ENCODE measurements at regions not wholly inside any gene's neighbourhood (a gene's known extent, or its start where the extent isn't known, plus 50 kb on each side); places are given as distances from the start of the nearest gene placed in this dataset.
"Not testable (repeated sequence)": the region's sequence is repeated elsewhere in the genome, so short reads cannot be mapped to it uniquely, and the experiment has no call there.

DNA sequence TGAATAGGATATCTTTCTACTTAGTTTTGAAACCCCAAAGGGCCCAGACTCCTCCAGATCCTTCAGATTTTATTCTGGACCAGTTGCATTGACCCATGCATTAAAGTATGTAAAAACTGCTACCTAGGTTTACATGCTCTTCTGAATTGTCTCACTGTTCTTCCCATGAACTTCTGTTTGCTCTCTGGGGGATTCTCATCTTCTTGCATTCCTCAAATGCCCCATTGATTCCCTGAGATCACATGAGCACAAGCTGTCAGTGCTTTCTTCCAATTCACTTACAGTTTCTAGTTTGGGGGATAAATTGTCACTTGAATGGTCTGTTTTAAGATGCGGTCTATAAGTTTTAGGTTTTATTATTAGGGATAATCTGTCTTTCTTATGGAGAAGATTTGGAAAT is 188.9 kb upstream of the KIF2B start:
- DNase-seq (ENCODE audit: low spot score): peak; percentile 78

DNA sequence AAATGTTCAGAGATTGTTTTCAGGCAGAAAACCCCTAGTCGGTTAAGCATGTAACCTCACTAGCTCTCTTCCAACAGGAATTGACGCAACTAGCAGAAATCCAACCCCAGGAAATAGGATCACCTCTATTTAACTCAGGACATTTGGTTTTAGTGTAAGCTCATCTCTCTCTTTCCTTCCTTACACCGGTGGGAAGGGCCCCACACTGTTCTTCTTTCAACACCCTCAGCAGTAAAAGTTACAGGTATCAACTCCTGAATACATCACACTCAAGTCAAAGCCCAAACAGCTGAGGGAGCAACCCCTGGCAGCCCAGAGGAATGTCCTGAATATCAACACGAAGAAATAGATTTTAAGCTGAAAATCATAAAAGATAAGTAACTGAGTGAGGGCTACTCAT is 191.2 kb upstream of the KIF2B start:
- no peak for DNase-seq (ENCODE audit: low spot score)

DNA sequence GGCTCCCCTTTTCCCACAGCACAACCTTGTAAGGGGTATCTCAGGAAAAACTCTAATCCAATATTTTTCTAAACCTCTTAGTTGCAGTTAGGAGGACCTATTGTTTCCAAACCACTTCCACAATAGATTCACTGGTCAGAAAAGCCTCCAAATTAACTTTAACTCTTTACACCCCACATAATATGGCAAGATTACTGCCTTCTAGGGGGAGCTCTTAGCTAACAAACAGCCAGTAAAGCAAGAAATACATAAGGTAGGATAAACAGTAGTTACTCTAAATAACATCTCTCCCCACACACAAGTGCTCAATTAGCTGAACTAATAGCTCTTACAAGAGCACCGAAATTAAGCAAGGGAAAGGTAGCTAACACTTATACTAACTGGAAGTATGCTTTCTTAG is 192.1 kb upstream of the KIF2B start:
- DNase-seq (ENCODE audit: low spot score): no peak

DNA sequence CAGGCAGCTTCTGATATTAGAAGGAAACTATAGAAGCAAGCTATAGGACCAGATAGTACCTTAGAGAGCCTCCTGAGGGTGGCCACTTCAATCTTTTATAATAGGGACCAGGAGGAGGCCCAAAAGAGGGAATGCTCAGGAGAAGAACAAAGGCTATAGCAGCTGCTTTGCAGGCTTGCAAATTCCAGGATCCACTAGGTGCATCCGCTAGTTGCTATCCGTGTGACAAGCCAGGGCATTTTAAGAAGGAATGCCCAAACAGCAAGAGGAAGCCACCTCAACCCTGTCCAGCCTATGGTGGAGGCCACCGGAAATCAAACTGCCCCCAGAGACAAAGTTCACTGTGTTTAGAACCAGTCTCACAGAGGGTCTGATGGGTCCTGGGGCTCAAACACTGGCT is 192.6 kb upstream of the KIF2B start:
- no peak for DNase-seq (ENCODE audit: low spot score)

DNA sequence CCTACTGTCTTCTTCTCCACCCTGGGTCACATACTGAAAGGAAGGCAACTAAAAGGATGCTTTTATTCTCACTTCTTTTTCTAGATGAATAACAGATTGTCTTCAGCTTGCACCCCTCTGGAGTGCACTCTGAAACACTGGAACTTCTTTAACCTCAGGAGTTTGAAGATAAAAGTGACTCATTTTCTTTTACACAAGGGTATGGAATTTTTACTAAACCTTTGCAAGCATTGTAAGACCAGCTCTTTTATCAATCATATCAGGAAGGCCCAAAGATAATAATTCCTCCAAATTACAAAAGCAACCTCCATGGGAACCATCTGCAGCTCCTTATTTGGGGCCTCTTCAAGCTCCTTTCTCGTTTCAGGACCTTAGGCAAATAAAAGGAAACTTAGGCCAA is 193.5 kb upstream of the KIF2B start:
- peak; percentile 6 for DNase-seq (ENCODE audit: low spot score)

DNA sequence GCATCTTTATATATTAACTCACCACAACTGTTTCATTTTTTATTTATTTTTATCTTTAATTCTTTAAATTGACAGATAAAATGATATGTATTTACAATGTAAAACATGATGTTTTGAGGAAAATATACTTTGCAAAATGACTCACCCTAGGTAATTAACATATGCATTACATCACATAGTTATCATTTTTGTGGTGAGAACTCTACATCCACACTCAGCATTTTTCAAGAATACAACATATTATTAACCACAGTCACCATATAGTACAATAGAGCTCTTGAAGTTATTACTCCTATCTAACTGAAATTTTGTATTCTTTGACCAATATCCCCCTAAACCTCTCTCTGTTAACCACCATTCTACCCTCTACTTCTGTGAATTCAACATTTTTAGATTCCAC is 194.7 kb upstream of the KIF2B start:
- peak; percentile 12 for DNase-seq (ENCODE audit: low spot score)

DNA sequence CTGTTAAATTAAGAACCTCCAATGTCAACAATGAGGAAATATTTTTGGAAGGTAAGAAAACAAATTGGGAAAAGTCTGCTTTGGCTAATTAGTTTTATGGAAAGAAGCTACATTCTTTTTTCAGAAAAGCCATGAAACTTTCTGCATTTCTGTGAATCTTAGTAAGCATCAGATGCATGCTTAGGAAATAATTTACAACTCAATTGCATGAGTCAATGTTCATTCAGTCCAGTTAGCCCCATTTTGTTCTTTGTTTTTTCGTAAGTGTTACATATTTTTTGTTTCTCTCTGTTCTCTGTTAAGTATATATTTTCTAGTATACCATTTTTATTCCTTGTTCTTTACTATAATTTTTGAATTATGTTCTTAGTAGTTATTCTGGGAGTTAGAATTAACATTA is 195.2 kb upstream of the KIF2B start:
- peak; percentile 11 for DNase-seq (ENCODE audit: low spot score)

DNA sequence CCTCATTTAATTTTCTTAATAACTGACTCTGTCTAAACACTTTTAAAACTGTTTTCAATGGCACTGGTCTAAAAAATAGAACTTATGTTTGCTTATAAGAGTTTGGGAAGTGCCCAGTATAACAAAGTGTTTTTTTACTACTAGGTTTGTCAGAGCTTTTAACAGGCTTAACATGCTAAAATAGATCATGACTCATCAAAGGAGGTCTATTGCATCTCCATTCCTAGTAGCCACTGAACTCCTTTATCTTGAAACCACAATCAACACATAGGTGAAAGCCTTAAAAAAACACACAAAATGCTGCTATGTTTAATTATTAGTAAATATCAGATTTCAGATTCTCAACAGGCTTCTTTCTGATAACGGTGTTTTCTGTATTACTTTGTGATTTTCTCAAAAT is 196.4 kb upstream of the KIF2B start:
- DNase-seq (ENCODE audit: low spot score): peak; percentile 34

DNA sequence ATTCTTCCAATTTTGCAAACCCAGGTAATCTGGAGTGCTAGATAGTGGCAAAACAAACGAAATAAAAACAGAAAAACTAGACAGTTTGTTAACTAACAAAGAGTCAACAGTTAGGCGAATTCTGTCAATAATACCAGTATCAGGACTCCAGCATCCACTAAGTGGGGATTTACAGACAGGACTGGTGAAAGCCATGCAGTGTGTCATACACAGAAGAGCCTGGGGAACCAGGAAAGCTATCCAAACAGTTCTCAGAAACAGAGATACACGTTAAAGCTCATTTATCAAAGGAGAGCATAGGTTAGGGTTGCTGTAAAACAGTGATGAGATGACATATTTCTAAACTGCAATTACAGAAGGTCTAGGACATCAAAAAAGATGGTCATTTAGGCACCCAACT is 203.7 kb upstream of the KIF2B start:
- DNase-seq (ENCODE audit: low spot score): no peak

DNA sequence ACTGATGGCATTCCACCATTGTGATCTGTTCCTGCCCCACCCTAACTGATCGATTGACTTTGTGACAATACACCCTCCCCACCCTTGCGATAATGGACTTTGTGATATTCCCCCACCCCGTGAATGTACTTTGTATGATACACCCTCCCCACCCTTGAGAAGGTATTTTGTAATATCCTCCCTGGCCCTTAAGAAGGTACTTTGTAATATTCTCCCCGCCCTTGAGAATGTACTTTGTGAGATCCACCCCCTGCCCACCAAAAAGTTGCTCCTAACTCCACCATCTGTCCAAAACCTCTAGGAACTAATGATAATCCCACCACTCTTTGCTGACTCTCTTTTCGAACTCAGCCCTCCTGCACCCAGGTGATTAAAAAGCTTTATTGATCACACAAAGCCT is 214.5 kb upstream of the KIF2B start:
- DNase-seq (ENCODE audit: low spot score): not testable (repeated sequence)

DNA sequence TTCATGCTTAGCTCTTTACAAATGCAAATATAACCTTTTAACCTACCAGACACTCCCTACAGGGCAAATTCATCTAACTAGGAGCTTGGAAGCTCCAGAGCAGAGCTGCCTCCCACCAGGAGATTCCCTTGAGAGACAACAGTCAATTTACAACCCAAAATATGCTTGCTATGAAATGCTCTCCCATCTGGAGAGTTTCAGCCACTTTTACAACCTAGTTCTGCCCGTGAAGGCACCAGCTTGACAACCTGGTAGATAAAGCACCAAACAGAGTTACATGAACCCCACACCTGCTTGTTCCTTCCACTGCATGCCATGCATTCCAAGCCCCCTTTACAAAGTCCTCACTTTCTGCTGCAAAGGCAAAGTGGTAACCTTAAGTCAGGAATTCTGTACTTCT is 215.3 kb upstream of the KIF2B start:
- DNase-seq (ENCODE audit: low spot score): no peak

DNA sequence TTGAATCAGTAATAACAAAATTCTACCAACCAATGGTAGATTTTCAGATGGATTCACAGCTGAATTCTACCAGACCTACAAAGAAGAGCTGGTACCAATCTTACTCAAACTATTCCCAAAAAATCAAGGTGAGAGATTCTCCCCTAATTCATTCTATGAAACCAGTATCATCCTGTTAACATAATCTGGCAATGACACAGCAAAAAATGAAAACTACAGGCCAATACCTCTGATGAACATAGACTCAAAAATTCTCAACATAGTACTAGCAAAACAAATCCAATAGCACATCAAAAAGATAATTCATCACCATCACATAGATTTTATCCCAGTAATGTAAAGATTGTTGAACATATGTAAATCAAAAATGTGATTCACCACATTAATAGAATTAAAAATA is 234.4 kb upstream of the KIF2B start:
- no peak for DNase-seq (ENCODE audit: low spot score)

DNA sequence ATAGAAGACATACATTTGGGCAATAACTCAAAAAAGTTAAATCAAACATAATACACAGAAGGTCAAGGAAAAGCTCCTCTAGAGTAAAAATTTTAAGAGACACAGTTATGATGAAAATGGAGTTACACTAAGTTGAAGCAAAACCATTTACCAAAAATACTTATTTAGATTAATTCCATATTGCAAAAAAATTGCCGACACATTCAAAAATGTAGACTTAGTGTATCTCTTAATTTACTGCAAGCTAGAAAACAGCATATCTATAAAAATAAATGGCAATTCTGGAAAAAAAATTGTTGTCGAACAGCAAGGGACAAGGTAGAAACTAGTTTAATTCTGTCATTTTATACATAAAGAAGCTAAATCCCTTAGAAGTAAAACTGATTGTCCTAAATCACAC is 248.7 kb upstream of the KIF2B start:
- no peak for DNase-seq (ENCODE audit: low spot score)

DNA sequence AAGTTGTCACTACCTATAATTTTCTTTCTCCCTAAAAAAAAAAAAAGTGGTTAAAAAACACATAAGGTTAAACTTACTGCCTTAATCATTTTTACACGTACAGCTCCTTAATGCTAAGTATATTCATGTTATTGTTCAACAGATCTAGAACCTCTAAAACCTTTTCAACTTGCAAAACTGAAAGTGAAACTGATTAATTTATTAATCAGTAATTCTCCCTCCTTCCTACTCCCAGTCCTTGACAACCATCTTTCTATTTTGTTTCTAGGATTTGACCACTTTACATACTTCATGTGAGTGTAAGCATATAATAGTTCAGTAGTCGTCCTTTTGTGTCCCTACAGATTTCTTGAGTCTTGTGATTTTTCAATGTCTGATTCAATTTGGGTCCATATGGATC is 251.4 kb upstream of the KIF2B start:
- no peak for DNase-seq (ENCODE audit: low spot score)

DNA sequence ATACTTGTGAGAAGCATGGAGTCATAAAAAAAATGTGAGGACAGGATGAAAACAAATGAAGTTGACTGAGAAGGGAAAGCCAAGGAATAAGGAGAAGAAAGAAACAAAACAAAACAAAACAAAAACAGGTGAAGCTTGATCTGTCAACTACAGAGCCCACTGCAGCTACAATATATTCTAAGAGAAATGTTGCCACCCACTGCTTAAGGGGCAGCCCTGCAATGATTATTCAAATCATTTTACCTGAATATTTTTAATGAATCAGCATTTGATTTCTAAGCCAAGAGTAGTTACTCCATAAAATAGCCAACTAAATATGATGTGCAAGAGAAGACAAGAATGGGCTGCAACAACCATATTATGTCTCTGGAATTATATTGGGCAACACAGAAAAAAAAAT is 252.0 kb upstream of the KIF2B start:
- no peak for DNase-seq (ENCODE audit: low spot score)

DNA sequence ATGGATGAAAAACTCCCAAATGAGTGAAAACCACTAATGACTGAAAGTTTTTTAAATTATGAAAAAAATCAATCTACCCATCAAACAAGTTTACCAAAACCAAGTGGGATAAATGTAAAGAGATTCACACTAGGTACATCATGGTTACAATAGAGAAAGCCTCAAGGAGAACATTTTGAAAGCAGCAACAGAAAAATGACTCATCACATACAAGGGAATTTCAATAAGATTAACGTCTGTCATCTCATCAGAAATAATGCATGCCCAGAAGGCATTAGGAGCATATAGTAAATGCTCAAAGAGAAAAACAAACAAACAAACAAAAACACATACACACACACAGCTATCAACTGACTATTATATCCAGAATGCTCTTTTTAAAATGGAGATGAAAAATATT is 261.8 kb upstream of the KIF2B start:
- no peak for DNase-seq (ENCODE audit: low spot score)

DNA sequence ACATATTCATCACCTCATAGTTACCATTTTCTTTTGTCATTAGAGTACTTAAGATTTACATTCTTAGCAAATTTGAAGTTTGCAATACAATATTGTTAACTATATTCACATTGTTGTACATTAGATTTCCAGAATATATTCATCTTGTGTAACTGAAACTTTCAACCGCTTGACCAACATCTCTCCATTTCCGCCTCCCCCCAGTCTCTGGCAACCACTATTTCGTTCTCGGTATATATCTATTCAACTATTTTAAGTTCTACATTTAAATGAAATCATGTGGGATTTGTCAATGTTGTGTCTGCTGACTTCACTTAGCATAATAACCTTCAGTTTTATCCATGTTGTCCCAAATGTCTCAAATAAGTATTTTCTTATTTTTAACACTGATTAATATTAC is 274.5 kb upstream of the KIF2B start:
- DNase-seq (ENCODE audit: low spot score): no peak

DNA sequence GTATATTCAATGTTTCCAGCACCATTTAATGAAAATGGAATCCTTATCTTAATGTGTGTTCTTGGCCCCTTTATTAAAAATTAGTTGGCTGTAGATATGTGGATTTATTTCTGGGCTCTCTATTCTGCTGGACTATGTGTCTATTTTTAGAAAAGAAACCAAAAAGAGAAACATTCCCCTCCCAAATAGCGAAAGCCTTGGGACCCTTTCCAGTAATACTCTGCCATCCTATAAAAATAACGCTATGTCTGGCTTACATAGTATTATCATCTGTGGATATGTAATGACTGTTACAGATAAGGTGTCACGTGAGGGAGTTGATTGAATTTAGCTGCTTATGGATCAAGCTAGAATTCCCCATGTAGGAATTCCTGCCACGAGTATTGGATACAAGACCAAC is 279.3 kb upstream of the KIF2B start:
- DNase-seq (ENCODE audit: low spot score): no peak

DNA sequence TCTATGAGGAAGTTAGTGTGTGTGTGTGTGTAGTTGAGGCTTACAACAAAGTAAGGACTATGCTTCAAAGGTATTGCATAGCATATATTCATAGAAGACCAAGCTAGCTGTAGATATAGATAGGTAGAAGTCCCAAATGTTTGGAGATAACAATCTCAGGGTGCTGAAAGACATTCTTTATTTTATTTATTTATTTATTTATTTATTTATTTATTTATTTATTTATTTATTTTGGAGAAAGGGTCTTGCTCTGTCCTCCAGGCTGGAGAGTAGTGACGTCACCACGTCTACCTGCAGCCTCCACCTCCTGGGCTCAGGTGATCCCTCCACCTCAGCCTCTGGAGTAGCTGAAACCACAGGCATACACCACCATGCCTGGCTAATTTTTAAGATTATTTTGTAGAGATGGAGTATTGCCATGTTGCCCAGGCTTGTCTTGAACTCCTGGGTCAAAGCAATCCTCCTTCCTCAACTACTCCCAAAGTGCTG is 284.6 kb upstream of the KIF2B start:
- no peak for DNase-seq (ENCODE audit: low spot score)

DNA sequence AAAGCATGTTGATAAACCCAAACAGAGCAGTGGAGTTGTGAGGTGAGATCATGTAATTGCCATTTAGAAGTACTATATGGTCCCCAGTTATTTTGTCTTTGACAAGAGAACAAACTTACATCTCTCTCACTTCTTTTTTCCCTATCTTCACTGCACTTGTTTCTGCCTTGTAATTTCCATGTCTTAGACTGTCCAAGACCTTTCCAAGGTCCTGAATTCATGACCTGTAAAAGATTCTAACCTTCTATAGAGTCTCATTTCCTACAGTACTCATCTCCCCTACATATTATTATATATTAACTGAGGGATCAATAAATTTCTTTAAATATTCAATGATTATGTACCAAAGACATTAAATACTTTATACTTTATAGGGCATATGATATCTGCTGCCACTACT is 295.3 kb upstream of the KIF2B start:
- DNase-seq (ENCODE audit: low spot score): no peak

DNA sequence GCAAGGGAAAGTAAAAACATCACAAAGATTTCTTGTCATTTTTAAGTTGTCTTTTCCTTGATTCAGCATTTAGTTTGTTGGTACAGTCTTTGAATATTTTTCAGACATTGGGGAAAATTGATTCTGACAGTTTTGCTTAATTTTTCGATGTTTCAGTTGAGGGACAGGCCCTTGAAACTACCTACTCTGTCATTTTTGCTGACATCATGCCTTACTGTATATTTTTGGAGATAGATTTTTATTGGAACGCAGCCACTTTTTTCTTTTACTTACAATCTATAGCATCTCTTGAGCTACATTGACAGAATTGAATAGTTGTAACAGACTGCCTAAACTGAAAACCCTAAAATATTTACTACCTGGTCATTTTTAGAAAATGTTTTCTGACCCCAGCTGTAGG is 297.1 kb upstream of the KIF2B start:
- no peak for DNase-seq (ENCODE audit: low spot score)

DNA sequence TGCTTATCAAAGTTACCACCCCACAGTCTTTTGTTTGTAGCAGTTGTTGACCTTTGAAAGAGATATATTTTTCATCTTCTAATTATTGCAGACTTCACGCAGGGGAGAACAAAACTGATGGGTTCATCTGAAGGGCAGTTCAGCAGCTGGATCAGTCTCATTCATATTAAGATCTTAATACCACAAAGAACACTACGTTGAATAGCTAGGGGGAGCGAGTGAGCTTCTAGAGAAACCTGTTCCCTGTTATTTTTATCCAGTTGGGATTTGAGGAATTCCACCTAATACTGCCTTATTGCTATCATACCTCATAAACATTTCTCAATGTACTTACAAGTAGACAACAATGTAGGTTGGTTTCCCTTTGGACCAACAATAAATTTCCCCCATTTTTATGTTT is 306.1 kb upstream of the KIF2B start:
- peak; percentile 4 for DNase-seq (ENCODE audit: low spot score)

DNA sequence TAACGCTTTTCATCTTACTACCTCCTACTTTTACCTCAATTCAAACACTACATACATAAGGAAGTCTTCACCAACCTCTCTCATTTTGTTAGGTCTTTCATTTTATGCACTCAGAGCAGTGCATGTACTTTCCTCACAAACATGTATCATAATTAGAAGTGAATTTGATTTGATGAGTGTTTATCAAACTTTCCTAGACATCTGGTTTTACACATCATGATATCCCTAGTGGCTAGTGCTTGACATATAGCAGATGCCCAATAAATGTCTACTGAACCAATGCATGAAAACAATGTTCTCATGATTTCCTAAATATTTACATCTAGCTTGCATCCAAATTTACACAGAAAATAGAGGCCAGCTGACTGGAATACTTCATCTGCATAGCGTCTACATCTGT is 323.4 kb upstream of the KIF2B start:
- no peak for DNase-seq (ENCODE audit: low spot score)

DNA sequence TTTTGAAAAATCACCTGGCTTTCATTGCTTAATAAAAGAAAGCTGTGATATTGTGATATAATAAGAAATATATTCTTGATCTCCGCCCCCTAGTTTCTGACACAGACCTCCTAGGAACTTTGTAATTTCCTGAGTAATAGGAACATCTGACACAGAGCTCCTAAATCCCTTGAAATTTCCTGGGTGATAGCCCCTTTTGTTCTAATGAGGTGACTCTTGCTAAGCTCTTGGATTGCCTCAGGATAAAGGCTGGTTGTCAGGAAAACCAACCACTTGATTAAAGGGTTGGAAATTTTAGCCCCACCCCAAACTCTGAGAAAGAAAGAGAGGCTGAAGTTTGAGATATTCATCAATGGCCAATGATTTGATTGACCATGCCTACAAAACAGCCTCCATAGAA is 326.4 kb upstream of the KIF2B start:
- DNase-seq (ENCODE audit: low spot score): no peak

DNA sequence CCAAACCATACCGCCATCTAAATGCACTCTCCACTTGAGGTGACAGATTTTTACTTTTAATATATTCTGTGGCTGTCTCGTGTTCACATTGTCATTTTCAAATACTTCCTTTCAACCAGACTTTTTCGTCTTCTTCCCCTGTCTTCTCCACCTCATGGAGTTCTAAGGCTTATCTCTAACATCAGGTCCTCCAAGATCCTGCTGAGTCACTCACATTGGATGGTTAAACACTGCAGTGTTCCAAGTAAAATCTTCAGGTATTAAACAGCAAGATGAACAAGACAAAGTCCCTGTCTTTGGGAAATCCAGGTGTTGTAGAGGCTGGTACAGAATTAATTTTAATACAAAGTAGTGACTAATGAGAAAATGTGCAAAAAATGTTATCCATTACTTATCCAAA is 330.2 kb upstream of the KIF2B start:
- DNase-seq (ENCODE audit: low spot score): no peak
